Neuronal stem cell (in vitro differentiated cells): ENCODE measurements at regions not wholly inside any gene's neighbourhood (a gene's known extent, or its start where the extent isn't known, plus 50 kb on each side); places are given as distances from the start of the nearest gene placed in this dataset.

Experiments
- DNase-seq: peaks from one replicate; pipeline ENCODE4 v3.0.0-alpha.2; 2013; ENCODE audit warnings: low spot score
- H2AFZ ChIP-seq: one replicate; pipeline ENCODE4 v1.6.1; 2013; ENCODE audit warnings: mild to moderate bottlenecking, low read length, inconsistent platforms
- H2AK5ac ChIP-seq: 2 replicates; pipeline ENCODE4 v1.6.1; 2013; ENCODE audit warnings: low read depth, mild to moderate bottlenecking, inconsistent platforms, low read length, moderate library complexity, mixed read lengths
- H2BK120ac ChIP-seq: 2 replicates; pipeline ENCODE4 v1.6.1; 2013; ENCODE audit warnings: low read depth, mild to moderate bottlenecking, inconsistent platforms, low read length, moderate library complexity, mixed read lengths
- H2BK12ac ChIP-seq: one replicate; pipeline ENCODE4 v1.6.1; 2013; ENCODE audit warnings: low read length, inconsistent platforms
- H2BK15ac ChIP-seq: 2 replicates; pipeline ENCODE4 v1.6.1; 2013; ENCODE audit warnings: mild to moderate bottlenecking, low read length, inconsistent platforms, mixed read lengths
- H2BK5ac ChIP-seq: one replicate; pipeline ENCODE4 v1.6.1; 2013; ENCODE audit warnings: inconsistent platforms, mild to moderate bottlenecking, low read length, moderate library complexity
- H3K14ac ChIP-seq: one replicate; pipeline ENCODE4 v1.6.1; 2013; ENCODE audit warnings: low read length, inconsistent platforms
- H3K18ac ChIP-seq: 2 replicates; pipeline ENCODE4 v1.6.1; 2013; ENCODE audit warnings: low read length, inconsistent platforms
- H3K23ac ChIP-seq: 2 replicates; pipeline ENCODE4 v1.6.1; 2013; ENCODE audit warnings: low read depth, mild to moderate bottlenecking, mixed read lengths, low read length, inconsistent platforms; ENCODE audit not compliant: poor library complexity
- H3K27ac ChIP-seq: replicated peaks from 3 replicates; pipeline ENCODE4 v1.5.1; 2013; ENCODE audit warnings: low read length, inconsistent platforms
- H3K27me3 ChIP-seq, 3 experiments: 2 replicates each; pipeline ENCODE4 v1.6.1; 2013; ENCODE audit warnings: low read length in 3 of 3, mild to moderate bottlenecking in 2 of 3, inconsistent platforms in 1 of 3, low read depth in 1 of 3, mixed read lengths in 1 of 3, moderate library complexity in 1 of 3; ENCODE audit not compliant: control insufficient read depth in 3 of 3, insufficient read depth in 3 of 3
- H3K36me3 ChIP-seq, 2 donors: replicated peaks in 1 of 2; 2 replicates each; pipeline ENCODE4 v1.6.1; 2013; ENCODE audit warnings: low read length in 2 of 2; ENCODE audit not compliant: control insufficient read depth in 2 of 2, insufficient read depth in 2 of 2
- H3K4ac ChIP-seq: 2 replicates; pipeline ENCODE4 v1.6.1; 2013; ENCODE audit warnings: inconsistent platforms, mild to moderate bottlenecking, low read length, moderate library complexity
- H3K4me1 ChIP-seq, 2 donors: 1 replicate in 1 of 2; 2 replicates in 1 of 2; pipeline ENCODE4 v1.6.1; 2013; ENCODE audit warnings: low read length in 2 of 2, low read depth in 1 of 2; ENCODE audit not compliant: control insufficient read depth in 2 of 2, insufficient read depth in 1 of 2
- H3K4me2 ChIP-seq: one replicate; pipeline ENCODE4 v1.6.1; 2013; ENCODE audit warnings: mild to moderate bottlenecking, low read length, inconsistent platforms; ENCODE audit not compliant: insufficient read depth, poor library complexity, severe bottlenecking
- H3K4me3 ChIP-seq, 2 donors: 2 replicates each; pipeline ENCODE4 v1.5.1; 2013; ENCODE audit warnings: low read length in 2 of 2, mild to moderate bottlenecking in 2 of 2, inconsistent platforms in 1 of 2, moderate library complexity in 1 of 2
- H3K79me1 ChIP-seq: one replicate; pipeline ENCODE4 v1.6.1; 2013; ENCODE audit warnings: low read depth, mild to moderate bottlenecking, inconsistent platforms, low read length, moderate library complexity
- H3K9ac ChIP-seq: one replicate; pipeline ENCODE4 v1.6.1; 2013; ENCODE audit warnings: mild to moderate bottlenecking, low read depth, low read length, inconsistent platforms; ENCODE audit not compliant: poor library complexity
- H3K9me3 ChIP-seq, 2 donors: replicated peaks in 1 of 2; 2 replicates each; pipeline versions ENCODE3 to v1.6.1; 2013; ENCODE audit warnings: low read length in 2 of 2, mild to moderate bottlenecking in 2 of 2, inconsistent platforms in 1 of 2, low read depth in 1 of 2, mixed read lengths in 1 of 2, moderate library complexity in 1 of 2; ENCODE audit not compliant: control insufficient read depth in 2 of 2, insufficient read depth in 1 of 2
- H4K8ac ChIP-seq: one replicate; pipeline ENCODE4 v1.6.1; 2013; ENCODE audit warnings: low read depth, mild to moderate bottlenecking, inconsistent platforms, low read length, moderate library complexity
- H4K91ac ChIP-seq: one replicate; pipeline ENCODE4 v1.6.1; 2013; ENCODE audit warnings: low read length, low read depth, mild to moderate bottlenecking, inconsistent platforms; ENCODE audit not compliant: poor library complexity
- WGBS, 2 donors: extraction: QIAGEN DNeasy Blood & Tissue Kit; methylation state at CpG; one replicate each; pipeline ENCODE4 v1.1.7; 2013; ENCODE audit warnings: missing lambda C conversion rate in 2 of 2, mixed read lengths in 1 of 2; ENCODE audit not compliant: insufficient read length in 2 of 2, insufficient replicate concordance in 1 of 2; ENCODE audit errors: extremely low coverage in 2 of 2; 5-methylcytosine and 5-hydroxymethylcytosine counted together

- H3K27ac ChIP-seq = no peak overlapping the region
- no peak overlapping the region for H3K23ac ChIP-seq
- peaks cover 0 to 5% of the 10 kb centered on the region in 2 donors for H3K9me3 ChIP-seq
- no peak overlapping the region for H3K9ac ChIP-seq
- H2BK12ac ChIP-seq = no peak overlapping the region
- no peak overlapping the region for H3K4ac ChIP-seq
- H3K4me2 ChIP-seq = no peak overlapping the region
- H2BK120ac ChIP-seq = no peak overlapping the region
- no peak overlapping the region for H4K8ac ChIP-seq
- no peak overlapping the region for H3K18ac ChIP-seq
- no CpG with 5 or more reads among the region's 16 CpGs for WGBS, 2 donors
- H2AK5ac ChIP-seq = no peak overlapping the region
- H3K4me1 ChIP-seq = peaks cover 6 to 14% of the 10 kb centered on the region in 2 donors
- no peak overlapping the region for H3K4me3 ChIP-seq
- H3K27me3 ChIP-seq = peaks cover 0 to 2% (median 0%) of the 10 kb centered on the region in 3 experiments
- H4K91ac ChIP-seq = no peak overlapping the region
- no peak overlapping the region for H2BK5ac ChIP-seq
- H2BK15ac ChIP-seq = no peak overlapping the region
- no peak overlapping the region for H3K14ac ChIP-seq
- no peaks in the 10 kb centered on the region for H3K36me3 ChIP-seq
- DNase-seq = no peak
- no peak overlapping the region for H2AFZ ChIP-seq
- H3K79me1 ChIP-seq = no peaks in the 10 kb centered on the region
Observed at GRCh38 chr6:11323666-11324452, 91.4 kb upstream of the NEDD9 start.

GRCh38 chr6:11322252-11322885 lies 89.9 kb upstream of the NEDD9 start:
- Histone ChIP-seq H4K8ac (no peak overlapping the region), H3K4me3 (no peak overlapping the region), H2BK15ac (no peak overlapping the region), H3K9me3 (peaks cover 0 to 5% of the 10 kb centered on the region in 2 donors), H2BK5ac (no peak overlapping the region), H3K27ac (no peak overlapping the region), H3K18ac (no peak overlapping the region), H3K27me3 (peaks cover 0 to 2% (median 0%) of the 10 kb centered on the region in 3 experiments), H3K4ac (no peak overlapping the region), H3K4me1 (peaks cover 7 to 21% of the 10 kb centered on the region in 2 donors), H3K23ac (no peak overlapping the region), H4K91ac (no peak overlapping the region), H2AK5ac (no peak overlapping the region), H3K14ac (no peak overlapping the region), H3K4me2 (no peak overlapping the region), H2BK120ac (no peak overlapping the region), H3K36me3 (no peaks in the 10 kb centered on the region), H3K9ac (no peak overlapping the region), H2AFZ (no peak overlapping the region), H3K79me1 (no peaks in the 10 kb centered on the region), H2BK12ac (no peak overlapping the region)
- DNase-seq = no peak
- no CpG with 5 or more reads among the region's 8 CpGs for WGBS, 2 donors

DNA sequence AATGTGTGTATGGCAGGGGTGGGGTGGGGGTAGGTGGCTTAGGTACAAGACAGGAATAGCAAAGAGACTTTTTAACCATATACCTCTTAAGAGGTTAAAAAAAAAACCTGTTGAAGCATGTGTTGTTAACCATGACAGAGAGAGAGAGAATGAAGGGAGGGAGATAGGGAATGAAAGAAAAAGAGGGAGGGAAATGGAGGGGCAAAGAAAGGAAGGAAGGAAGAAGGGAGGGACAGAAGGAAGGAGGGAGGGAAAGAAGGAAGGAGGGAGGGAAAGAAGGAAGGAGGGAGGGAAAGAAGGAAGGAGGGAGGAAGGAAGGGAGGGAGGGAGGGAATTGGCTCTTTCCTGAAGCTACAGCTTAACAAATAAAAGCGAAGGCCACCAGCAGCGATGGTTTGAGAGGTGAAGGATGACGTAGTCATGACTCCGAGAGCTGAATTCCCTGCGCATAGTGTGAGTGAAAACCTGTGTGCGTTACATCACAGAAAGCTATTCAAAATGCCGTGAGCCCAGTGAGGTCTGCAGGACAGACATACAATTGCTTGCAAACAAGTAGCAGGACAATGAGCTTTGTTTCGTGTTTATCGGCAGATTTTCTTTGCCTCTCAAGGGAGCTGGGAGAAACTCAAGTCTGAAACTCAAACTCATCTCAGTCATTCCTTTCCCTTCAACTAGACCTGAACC lies 88.6 kb upstream of the NEDD9 start:
- Histone ChIP-seq H4K8ac (no peak overlapping the region), H3K4me1 (peaks cover 7 to 21% of the 10 kb centered on the region in 2 donors), H2AK5ac (no peak overlapping the region), H2BK12ac (no peak overlapping the region), H3K36me3 (no peaks in the 10 kb centered on the region), H2BK120ac (no peak overlapping the region), H3K23ac (no peak overlapping the region), H3K4me2 (no peak overlapping the region), H3K27ac (no peak overlapping the region), H3K9me3 (peaks cover 0 to 5% of the 10 kb centered on the region in 2 donors), H2BK15ac (no peak overlapping the region), H3K18ac (no peak overlapping the region), H3K4me3 (no peak overlapping the region), H3K27me3 (peaks cover 0 to 2% (median 0%) of the 10 kb centered on the region in 3 experiments), H3K9ac (no peak overlapping the region), H2AFZ (no peak overlapping the region), H3K14ac (no peak overlapping the region), H4K91ac (no peak overlapping the region), H3K79me1 (no peaks in the 10 kb centered on the region), H2BK5ac (no peak overlapping the region), H3K4ac (no peak overlapping the region)
- no CpG with 5 or more reads among the region's 9 CpGs for WGBS, 2 donors
- no peak for DNase-seq
